SIG-M5 treated with dmso at 0.1 percent for 504 hours (cell line): ENCODE measurements at regions not wholly inside any gene's neighbourhood (a gene's known extent, or its start where the extent isn't known, plus 50 kb on each side); places are given as distances from the start of the nearest gene placed in this dataset.
A peak's percentile ranks its signal among the peaks of the same experiment; 100 is the strongest.
"Not testable (repeated sequence)": the region's sequence is repeated elsewhere in the genome, so short reads cannot be mapped to it uniquely, and the experiment has no call there.

Experiments used
- DNase-seq: peaks from one replicate; lab custom pipeline; 2025; ENCODE audit not compliant: unreplicated experiment; lab: John Stamatoyannopoulos, UW

- DNase-seq = no peak
Measured at GRCh38 chr5:34436761-34437501, 219.2 kb upstream of the RAI14 start.

- no peak for DNase-seq
Measured at GRCh38 chr5:34439601-34440000, 216.5 kb upstream of the RAI14 start.

- not testable (repeated sequence) for DNase-seq
Measured at GRCh38 chr5:34441767-34442166, 214.4 kb upstream of the RAI14 start.

GRCh38 chr5:34447424-34447823, 208.7 kb upstream of the RAI14 start:
- DNase-seq = no peak

- DNase-seq = no peak
Measured at GRCh38 chr5:34449639-34450038, 206.5 kb upstream of the RAI14 start.

- no peak for DNase-seq
Measured at GRCh38 chr5:34450338-34450737, 205.8 kb upstream of the RAI14 start.

- DNase-seq = peak; percentile 3
Measured at GRCh38 chr5:34452170-34452828, 203.8 kb upstream of the RAI14 start.

GRCh38 chr5:34455098-34455497, 201.0 kb upstream of the RAI14 start:
- DNase-seq = no peak

GRCh38 chr5:34459908-34460307, 196.2 kb upstream of the RAI14 start:
- no peak for DNase-seq

- DNase-seq = no peak
Measured at GRCh38 chr5:34460496-34460895, 195.6 kb upstream of the RAI14 start.

GRCh38 chr5:34464829-34465228, 191.3 kb upstream of the RAI14 start:
- peak; percentile 20 for DNase-seq

GRCh38 chr5:34465301-34465700, 190.8 kb upstream of the RAI14 start:
- peak; percentile 59 for DNase-seq

GRCh38 chr5:34466519-34467388, 189.4 kb upstream of the RAI14 start:
- DNase-seq = not testable (repeated sequence)

- DNase-seq = no peak
Measured at GRCh38 chr5:34467436-34467835, 188.7 kb upstream of the RAI14 start.

GRCh38 chr5:34467984-34468383, 188.1 kb upstream of the RAI14 start:
- DNase-seq = not testable (repeated sequence)

GRCh38 chr5:34469971-34470370, 186.2 kb upstream of the RAI14 start:
- no peak for DNase-seq

GRCh38 chr5:34474573-34475021, 181.5 kb upstream of the RAI14 start:
- peak; percentile 68 for DNase-seq

- DNase-seq = no peak
Measured at GRCh38 chr5:34475249-34475966, 180.7 kb upstream of the RAI14 start.

- no peak for DNase-seq
Measured at GRCh38 chr5:34476941-34477565, 179.1 kb upstream of the RAI14 start.

- no peak for DNase-seq
Measured at GRCh38 chr5:34480810-34481528, 175.2 kb upstream of the RAI14 start.
